ENCODE measurements at regions not wholly inside any gene's neighbourhood (a gene's known extent, or its start where the extent isn't known, plus 50 kb on each side); places are given as distances from the start of the nearest gene placed in this dataset.
A peak's percentile ranks its signal among the peaks of the same experiment; 100 is the strongest.

- TF ChIP-seq CTCF (IDR thresholded peaks at IDR 0.05; ENCODE audit: insufficient read depth, low read depth, low read length), result no peak
- no peak overlapping the region for H3K4me3 ChIP-seq (ENCODE audit: low read depth, low read length)
- no peak for DNase-seq (ENCODE audit: low read depth)
These were observed 140.1 kb upstream of the ATP2B1 start for GRCh38 chr12:89848732-89849131.

- TF ChIP-seq CTCF (IDR thresholded peaks at IDR 0.05; ENCODE audit: insufficient read depth, low read depth, low read length), result no peak
- H3K4me3 ChIP-seq (ENCODE audit: low read depth, low read length), result no peak overlapping the region
- DNase-seq (ENCODE audit: low read depth), result no peak
These were observed 137.9 kb upstream of the ATP2B1 start for GRCh38 chr12:89846473-89847055.

- no peak overlapping the region for H3K4me3 ChIP-seq (ENCODE audit: low read depth, low read length)
- no peak for TF ChIP-seq CTCF (IDR thresholded peaks at IDR 0.05; ENCODE audit: insufficient read depth, low read depth, low read length)
- DNase-seq (ENCODE audit: low read depth), result no peak
These were observed 137.1 kb upstream of the ATP2B1 start for GRCh38 chr12:89845767-89846166.

GRCh38 chr12:89845366-89845765 lies 136.7 kb upstream of the ATP2B1 start:
- no peak for TF ChIP-seq CTCF (IDR thresholded peaks at IDR 0.05; ENCODE audit: insufficient read depth, low read depth, low read length)
- no peak overlapping the region for H3K4me3 ChIP-seq (ENCODE audit: low read depth, low read length)

GRCh38 chr12:89844539-89844938 lies 135.9 kb upstream of the ATP2B1 start:
- no peak for DNase-seq (ENCODE audit: low read depth)
- H3K4me3 ChIP-seq (ENCODE audit: low read depth, low read length), result no peak overlapping the region
- no peak for TF ChIP-seq CTCF (IDR thresholded peaks at IDR 0.05; ENCODE audit: insufficient read depth, low read depth, low read length)

More at GRCh38 chr12:89845366-89845765, 136.7 kb upstream of the ATP2B1 start:
- DNase-seq (ENCODE audit: low read depth), result no peak

GRCh38 chr12:89840162-89840922 lies 131.7 kb upstream of the ATP2B1 start:
- no peak overlapping the region for H3K4me3 ChIP-seq (ENCODE audit: low read depth, low read length)
- DNase-seq (ENCODE audit: low read depth), result peak; percentile 65
- TF ChIP-seq CTCF (IDR thresholded peaks at IDR 0.05; ENCODE audit: insufficient read depth, low read depth, low read length), result no peak
